SK-N-SH (cell line): ENCODE measurements at regions not wholly inside any gene's neighbourhood (a gene's known extent, or its start where the extent isn't known, plus 50 kb on each side); places are given as distances from the start of the nearest gene placed in this dataset.

ENCODE experiments used
- CTCF ChIA-PET: fragments of 300-600, 350-600 bp; formaldehyde crosslinking; extraction: SDS; loops from one replicate; lab custom pipeline; 2021; lab: Yijun Ruan, JAX
- POLR2A ChIA-PET: fragments of 350-600 bp; sonication (Branson Sonifier 250); formaldehyde crosslinking; extraction: SDS; loops from one replicate; lab custom pipeline; 2020; ENCODE audit warnings: antibody characterized with exemption, inconsistent platforms; lab: Yijun Ruan, JAX
- DNase-seq: peaks from one replicate; pipeline ENCODE4 v3.0.0; 2012
- H2AFZ ChIP-seq: fragments of 200-600 bp; sonication (generic); 2 replicates; pipeline ENCODE4 v1.8.1; 2016; ENCODE audit warnings: antibody characterized with exemption, mild to moderate bottlenecking, low read depth
- H3F3A ChIP-seq: fragments of 200-600 bp; sonication (generic); replicated peaks from 2 replicates; pipeline ENCODE3; 2016; ENCODE audit warnings: antibody characterized with exemption, mild to moderate bottlenecking; ENCODE audit not compliant: insufficient read depth
- H3K27ac ChIP-seq, 2 experiments: fragments of 200-500 bp in 1 of 2; fragments of 200-600 bp in 1 of 2; sonication (Bioruptor generic) in 1 of 2; sonication (generic), shearing (Covaris generic) in 1 of 2; 2 replicates each; pipeline versions ENCODE4 v1.5.1 to v1.6.1; 2014 to 2016; ENCODE audit warnings: low read depth in 2 of 2, inconsistent platforms in 1 of 2, low read length in 1 of 2, mild to moderate bottlenecking in 1 of 2, mixed read lengths in 1 of 2
- H3K27me3 ChIP-seq: fragments of 200-600 bp; sonication (generic), shearing (Covaris generic); 2 replicates; pipeline ENCODE4 v1.6.1; 2016; ENCODE audit warnings: mixed run types; ENCODE audit not compliant: insufficient read depth
- H3K36me3 ChIP-seq, 2 experiments: fragments of 200-500 bp in 1 of 2; fragments of 200-600 bp in 1 of 2; sonication (Bioruptor generic) in 1 of 2; sonication (generic) in 1 of 2; replicated peaks in 1 of 2; 2 replicates each; pipeline versions ENCODE3 to v1.5.1; 2014 to 2016; ENCODE audit warnings: low read length in 1 of 2, mild to moderate bottlenecking in 1 of 2; ENCODE audit not compliant: insufficient read depth in 2 of 2, control insufficient read depth in 1 of 2
- H3K4me1 ChIP-seq, 2 experiments: fragments of 200-500 bp in 1 of 2; fragments of 200-600 bp in 1 of 2; sonication (Bioruptor generic) in 1 of 2; sonication (generic), shearing (Covaris generic) in 1 of 2; 2 replicates each; pipeline versions ENCODE4 v1.5.1 to v1.6.1; 2014 to 2016; ENCODE audit warnings: low read depth in 1 of 2, low read length in 1 of 2, mixed run types in 1 of 2; ENCODE audit not compliant: insufficient read depth in 2 of 2, control insufficient read depth in 1 of 2
- H3K4me2 ChIP-seq: fragments of 200-600 bp; sonication (generic), shearing (Covaris generic); 2 replicates; pipeline ENCODE4 v1.6.1; 2017; ENCODE audit warnings: mixed run types
- H3K4me3 ChIP-seq, 2 experiments: fragments of 200-500 bp in 1 of 2; fragments of 200-600 bp in 1 of 2; sonication (Bioruptor generic) in 1 of 2; sonication (generic), shearing (Covaris generic) in 1 of 2; 2 replicates each; pipeline versions ENCODE4 v1.5.1 to v1.8.1; 2014 to 2016; ENCODE audit warnings: low read depth in 2 of 2, inconsistent platforms in 1 of 2, low read length in 1 of 2, mild to moderate bottlenecking in 1 of 2, mixed read lengths in 1 of 2, moderate library complexity in 1 of 2
- H3K79me2 ChIP-seq: fragments of 200-600 bp; sonication (generic); 2 replicates; pipeline ENCODE4 v1.8.1; 2017; ENCODE audit warnings: mild to moderate bottlenecking; ENCODE audit not compliant: insufficient read depth
- H3K9ac ChIP-seq: fragments of 200-600 bp; sonication (generic); 2 replicates; pipeline ENCODE4 v1.6.1; 2017; ENCODE audit warnings: mixed run types
- H3K9me2 ChIP-seq: fragments of 200-600 bp; sonication (generic); 2 replicates; pipeline ENCODE4 v1.6.1; 2017; ENCODE audit warnings: mixed run types
- H3K9me3 ChIP-seq: fragments of 200-600 bp; sonication (generic); 2 replicates; pipeline ENCODE4 v1.6.1; 2017; ENCODE audit warnings: mixed run types, mild to moderate bottlenecking, moderate library complexity
- H4K20me1 ChIP-seq: fragments of 200-600 bp; sonication (generic); 2 replicates; pipeline ENCODE4 v1.6.1; 2017; ENCODE audit warnings: mild to moderate bottlenecking, mixed run types; ENCODE audit not compliant: insufficient read depth
- CTCF ChIP-seq: fragments of 200-600 bp; sonication (generic); IDR thresholded peaks from 2 replicates; pipeline ENCODE4 v1.6.1; 2017; ENCODE audit warnings: antibody characterized with exemption, mild to moderate bottlenecking, moderate library complexity
- EP300 ChIP-seq, 2 experiments: IDR thresholded peaks; 2 replicates each; pipeline versions ENCODE4 v1.4.0 to v1.6.1; 2012; ENCODE audit warnings: borderline replicate concordance in 1 of 2, low read depth in 1 of 2, low read length in 1 of 2
- FOXJ3 ChIP-seq: sonication (generic); formaldehyde crosslinking; IDR thresholded peaks from 2 replicates; pipeline ENCODE4 v1.5.1; 2020; ENCODE audit warnings: mild to moderate bottlenecking, missing genetic modification reagents
- GABPA ChIP-seq: IDR thresholded peaks from 2 replicates; pipeline ENCODE4 v1.4.0; 2012; ENCODE audit warnings: low read depth, mild to moderate bottlenecking
- JUND ChIP-seq: IDR thresholded peaks from 2 replicates; pipeline ENCODE4 v1.4.0; 2012
- MAX ChIP-seq: IDR thresholded peaks from 2 replicates; pipeline ENCODE4 v1.4.0; 2012; ENCODE audit warnings: low read depth
- NFIC ChIP-seq: IDR thresholded peaks from 2 replicates; pipeline ENCODE4 v1.4.0; 2012; ENCODE audit warnings: borderline replicate concordance
- NRF1 ChIP-seq: IDR thresholded peaks from 2 replicates; pipeline ENCODE4 v1.6.1; 2012; ENCODE audit warnings: low read depth, mild to moderate bottlenecking, low read length
- PBX3 ChIP-seq: IDR thresholded peaks from 2 replicates; pipeline ENCODE4; 2012
- POLR2AphosphoS5 ChIP-seq: IDR thresholded peaks from 2 replicates; pipeline ENCODE4 v1.6.1; 2012; ENCODE audit warnings: low read depth, low read length
- RAD21 ChIP-seq: IDR thresholded peaks from 2 replicates; pipeline ENCODE4 v1.6.1; 2012; ENCODE audit warnings: mild to moderate bottlenecking, low read length
- RCOR1 ChIP-seq: fragments of 150-350 bp; IDR thresholded peaks from 2 replicates; pipeline ENCODE4 v1.6.1; 2017; ENCODE audit warnings: antibody characterized with exemption, low read length
- SIN3A ChIP-seq: IDR thresholded peaks from 2 replicates; pipeline ENCODE4 v1.6.1; 2012; ENCODE audit warnings: low read depth, mild to moderate bottlenecking, low read length, moderate library complexity, borderline replicate concordance
- TAF1 ChIP-seq: IDR thresholded peaks from 2 replicates; pipeline ENCODE4 v1.6.1; 2012; ENCODE audit warnings: low read depth, mild to moderate bottlenecking, low read length, moderate library complexity, borderline replicate concordance
- TCF12 ChIP-seq: IDR thresholded peaks from 2 replicates; pipeline ENCODE4 v1.4.0; 2012
- TEAD4 ChIP-seq: IDR thresholded peaks from 2 replicates; pipeline ENCODE4 v1.4.0; 2012; ENCODE audit warnings: mild to moderate bottlenecking, borderline replicate concordance; ENCODE audit not compliant: insufficient read depth
- USF1 ChIP-seq: IDR thresholded peaks from 2 replicates; pipeline ENCODE4 v1.4.0; 2012; ENCODE audit warnings: low read depth, borderline replicate concordance
- YY1 ChIP-seq: IDR thresholded peaks from 2 replicates; pipeline ENCODE4 v1.4.0; 2012; ENCODE audit warnings: low read depth, mild to moderate bottlenecking
- ZBTB33 ChIP-seq: IDR thresholded peaks from 2 replicates; pipeline ENCODE4 v1.4.0; 2012; ENCODE audit warnings: low read depth, borderline replicate concordance
- WGBS: methylation state at CpG from one replicate; pipeline ENCODE4 v1.1.6; 2017; ENCODE audit warnings: low lambda C conversion rate; 5-methylcytosine and 5-hydroxymethylcytosine counted together

- CTCF ChIA-PET = no interaction called here
- H3K79me2 ChIP-seq = no peaks in the 10 kb centered on the region
- H3K9ac ChIP-seq = no peak overlapping the region
- H2AFZ ChIP-seq = no peak overlapping the region
- TF ChIP-seq RCOR1 = no peak
- TF ChIP-seq TCF12 = no peak
- TF ChIP-seq TAF1 = no peak
- TF ChIP-seq USF1 = no peak
- TF ChIP-seq CTCF = no peak
- no peak for TF ChIP-seq JUND
- TF ChIP-seq GABPA = no peak
- no peak for TF ChIP-seq MAX
- TF ChIP-seq SIN3A = no peak
- TF ChIP-seq POLR2AphosphoS5 = no peak
- no peak for TF ChIP-seq PBX3
- no peak for TF ChIP-seq EP300 (IDR thresholded peaks at IDR 0.05; ENCODE audit: borderline replicate concordance in 1 of 2, low read depth in 1 of 2, low read length in 1 of 2)
- no peak for TF ChIP-seq TEAD4
- no peak for TF ChIP-seq YY1
- TF ChIP-seq FOXJ3 (CRISPR knock-in tag) = no peak
- TF ChIP-seq ZBTB33 = no peak
- no peak for TF ChIP-seq NRF1
- TF ChIP-seq NFIC = no peak
- no peak for TF ChIP-seq RAD21
- H3K4me3 ChIP-seq = no peak overlapping the region
- no peaks in the 10 kb centered on the region for H3K36me3 ChIP-seq
- POLR2A ChIA-PET = no interaction called here
- H3K4me1 ChIP-seq = no peaks in the 10 kb centered on the region
- H4K20me1 ChIP-seq = no peaks in the 10 kb centered on the region
- DNase-seq = no peak
- H3F3A ChIP-seq = no peaks in the 10 kb centered on the region
- WGBS = 50% methylated on average over 7 of the region's 7 CpGs
- no peaks in the 10 kb centered on the region for H3K9me2 ChIP-seq
- no peak overlapping the region for H3K4me2 ChIP-seq
- no peaks in the 10 kb centered on the region for H3K27me3 ChIP-seq
- no peak overlapping the region for H3K27ac ChIP-seq
- H3K9me3 ChIP-seq = no peaks in the 10 kb centered on the region
Observed at GRCh38 chr2:53517406-53517805, 250.2 kb upstream of the CHAC2 start.
